Right lobe of liver (tissue), 6 donors: ENCODE measurements at regions not wholly inside any gene's neighbourhood (a gene's known extent, or its start where the extent isn't known, plus 50 kb on each side); places are given as distances from the start of the nearest gene placed in this dataset.

Experiments
- ATAC-seq, 4 donors: fragments of 200-7000 bp; cut with Tn5 transposase; one replicate each; pipeline ENCODE4 v1.9.1; 2020; ENCODE audit warnings: mild to moderate bottlenecking in 4 of 4, moderate library complexity in 4 of 4
- DNase-seq, 3 donors: peaks; one replicate each; pipeline ENCODE4 v3.0.0-alpha.2; 2020
- H3K27ac ChIP-seq, 3 donors: fragments of 200-600 bp; one replicate each; pipeline ENCODE4 v1.8.0; 2022
- H3K27me3 ChIP-seq, 2 donors: fragments of 200-600 bp; one replicate each; pipeline ENCODE4 v1.8.0; 2022
- H3K36me3 ChIP-seq, 4 donors: fragments of 200-600 bp; sonication (generic) in 1 of 4; one replicate each; pipeline versions ENCODE4 v1.5.1 to v1.8.0; 2017 to 2022; ENCODE audit warnings: control low read depth in 1 of 4
- H3K4me1 ChIP-seq, 4 donors: fragments of 200-600 bp; sonication (generic) in 1 of 4; one replicate each; pipeline versions ENCODE4 v1.5.1 to v1.8.0; 2017 to 2022; ENCODE audit warnings: control low read depth in 1 of 4
- H3K4me3 ChIP-seq, 3 donors: fragments of 200-600 bp; one replicate each; pipeline ENCODE4 v1.8.0; 2022
- H3K9me3 ChIP-seq, 4 donors: fragments of 200-600 bp; sonication (generic) in 1 of 4; one replicate each; pipeline versions ENCODE4 v1.5.1 to v1.8.0; 2017 to 2022; ENCODE audit warnings: control low read depth in 1 of 4
- CTCF ChIP-seq, 4 donors: fragments of 200-600 bp in 3 of 4; fragments of 450-650 bp in 1 of 4; IDR thresholded peaks; one replicate each; pipeline versions ENCODE4 v1.5.1 to v1.8.0; 2016 to 2022; ENCODE audit warnings: antibody characterized with exemption in 4 of 4, mild to moderate bottlenecking in 2 of 4
- POLR2A ChIP-seq: fragments of 450-650 bp; IDR thresholded peaks from one replicate; pipeline ENCODE4 v1.6.1; 2017; ENCODE audit warnings: antibody characterized with exemption, mild to moderate bottlenecking
- WGBS: methylation state at CpG from one replicate; pipeline ENCODE4 v1.1.6; 2018; ENCODE audit warnings: low coverage, low lambda C conversion rate; ENCODE audit not compliant: insufficient coverage; ENCODE audit errors: missing lambda C conversion rate; 5-methylcytosine and 5-hydroxymethylcytosine counted together
- intact Hi-C, 2 donors: fragments of 100-400 bp; cut with DNase I; formaldehyde crosslinking; loops; one replicate each; pipeline versions ENCODE4 v1.11.2 to v1.14.1; 2022
- donor health status: DM: no; HTN: yes; CAD: no.
- donor health status: DM: no; HTN: no; CAD: no.
- donor health status: DM: no; HTN: no; CAD: no.
- donor health status: DM: no; HTN: yes; CAD: no.
- donor health status: DM: no; HTN: yes; CAD: no.

DNA sequence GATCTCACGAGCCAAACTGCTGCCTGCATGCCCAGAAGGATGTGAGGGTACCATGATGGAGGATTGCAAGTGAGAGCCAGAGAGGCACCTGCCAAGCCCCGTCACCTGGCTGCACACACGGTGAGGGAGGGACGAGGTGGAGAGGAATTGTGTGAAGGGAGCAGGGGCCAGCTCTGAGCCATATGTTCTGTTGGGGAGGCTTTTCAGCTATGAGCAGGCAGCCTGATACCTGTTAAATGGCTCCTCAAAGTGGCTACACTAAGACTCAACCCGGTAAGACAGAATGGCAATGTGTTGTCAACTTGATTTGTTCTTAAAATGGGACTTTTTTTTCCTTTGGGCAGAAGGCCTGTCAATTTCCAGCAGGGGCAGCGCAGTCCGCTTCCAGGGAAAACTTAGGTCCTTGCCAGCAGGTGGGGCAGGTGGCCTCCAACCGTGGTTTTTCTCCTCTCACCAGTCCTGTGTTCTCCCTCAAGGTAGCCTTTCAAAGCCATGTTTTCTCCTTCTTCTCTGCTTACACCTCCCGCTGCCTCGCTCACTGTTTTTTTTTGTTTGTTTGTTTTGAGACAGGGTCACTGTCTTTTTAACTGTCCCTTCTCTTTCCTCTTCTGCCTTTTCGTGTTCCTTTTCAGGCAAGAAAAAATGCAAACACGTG lies 57.7 kb upstream of the ZNRF2 start:
- Histone ChIP-seq H3K9me3 (no peaks in the 10 kb centered on the region), H3K36me3 (no peaks in the 10 kb centered on the region), H3K4me3 (no peak overlapping the region), H3K27ac (no peak overlapping the region), H3K27me3 (no peaks in the 10 kb centered on the region), H3K4me1 (peaks cover 0 to 13% (median 0%) of the 10 kb centered on the region in 4 donors)
- DNase-seq (peak; percentile 66 to 80 (median 75)), ATAC-seq (peak; percentile 89 to 96 (median 94))
- WGBS, result 37% methylated on average over 12 of the region's 12 CpGs
- no peak for TF ChIP-seq POLR2A
- TF ChIP-seq CTCF (IDR thresholded peaks at IDR 0.05), result peak; percentile 50 to 68 (median 62)
- intact Hi-C loops, result no loop called here

GRCh38 chr7:30231271-30231670 lies 53.1 kb upstream of the ZNRF2 start:
- Histone ChIP-seq H3K27ac (no peak overlapping the region), H3K27me3 (no peaks in the 10 kb centered on the region), H3K4me1 (peaks cover 0 to 8% (median 0%) of the 10 kb centered on the region in 4 donors), H3K36me3 (no peaks in the 10 kb centered on the region), H3K9me3 (no peaks in the 10 kb centered on the region), H3K4me3 (no peak overlapping the region)
- intact Hi-C loops, result no loop called here
- WGBS, result 100% methylated on average over 1 of the region's 1 CpG
- TF ChIP-seq POLR2A (no peak), CTCF (IDR thresholded peaks at IDR 0.05) (no peak)
- ATAC-seq, result no peak
- no peak for DNase-seq

GRCh38 chr7:30232391-30232790 lies 52.0 kb upstream of the ZNRF2 start:
- Histone ChIP-seq H3K9me3 (no peaks in the 10 kb centered on the region), H3K36me3 (no peaks in the 10 kb centered on the region), H3K4me1 (no peaks in the 10 kb centered on the region), H3K4me3 (no peak overlapping the region), H3K27ac (no peak overlapping the region), H3K27me3 (no peaks in the 10 kb centered on the region)
- no peak for ATAC-seq
- DNase-seq, result no peak
- TF ChIP-seq CTCF (IDR thresholded peaks at IDR 0.05), result no peak
- 86% methylated on average over 3 of the region's 4 CpGs for WGBS
- intact Hi-C loops, result no loop called here
